ENCODE measurements at regions not wholly inside any gene's neighbourhood (a gene's known extent, or its start where the extent isn't known, plus 50 kb on each side); places are given as distances from the start of the nearest gene placed in this dataset.

DNA sequence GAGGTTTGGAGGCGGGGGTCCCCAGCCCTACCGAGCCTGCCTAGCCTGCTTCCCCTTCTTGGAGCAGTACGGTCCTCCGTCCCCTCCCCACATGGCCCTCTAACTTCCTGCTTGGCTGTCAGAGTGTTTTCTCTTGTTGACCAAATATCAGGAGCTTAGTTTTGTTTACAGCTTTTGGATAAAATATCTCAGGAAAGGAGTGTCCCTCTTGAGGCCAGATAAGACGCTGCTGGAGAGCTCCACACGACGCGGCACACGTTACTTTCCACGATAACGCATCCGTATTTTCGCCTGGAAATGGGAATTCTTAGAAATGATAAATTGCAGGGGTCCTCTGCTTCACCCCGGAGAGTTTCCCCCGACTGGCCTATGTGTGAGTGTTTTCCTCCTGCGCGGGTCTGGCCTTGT, 182.9 kb downstream of the MAF start:
- intact Hi-C loops (cut with micrococcal nuclease; ENCODE audit: unreplicated experiment): no loop called here
- no peaks in the 10 kb centered on the region; the same call in 1 of the 2 replicates for H3K27me3 ChIP-seq (ENCODE audit: control insufficient read depth, insufficient read depth, low read length)
- BruUV-seq (replicated peaks): no TSS peak
- H3K4me1 ChIP-seq (ENCODE audit: control insufficient read depth, insufficient read depth, low read length): no peaks in the 10 kb centered on the region
- H3K27ac ChIP-seq (ENCODE audit: low read length): no peak overlapping the region
- no peaks in the 10 kb centered on the region for H3K9me3 ChIP-seq (ENCODE audit: control insufficient read depth, insufficient read depth, low read depth, low read length)
- ATAC-seq (no peak), DNase-seq (ENCODE audit: low read depth, low spot score) (no peak)
- in situ Hi-C loops (cut with HindIII; ENCODE audit: low pct_unique_long_range_greater_than_20kb, low sequenced_read_pairs): no loop called here
- ChIA-PET CTCF (no interaction called here), POLR2A (no interaction called here)
- H3K36me3 ChIP-seq (ENCODE audit: control insufficient read depth, insufficient read depth, low read length): no peaks in the 10 kb centered on the region
- no peak overlapping the region for H3K4me3 ChIP-seq (ENCODE audit: low read depth in 2 of 2, low read length in 2 of 2)
- TF ChIP-seq REST (IDR thresholded peaks at IDR 0.05; ENCODE audit: insufficient read depth in 1 of 2, low read depth in 2 of 2, low read length in 1 of 2) (no peak), TCF7L2 (IDR thresholded peaks at IDR 0.05; ENCODE audit: low read depth, low read length) (no peak), POLR2AphosphoS5 (IDR thresholded peaks at IDR 0.05; ENCODE audit: low read depth, low read length) (no peak), SIN3A (IDR thresholded peaks at IDR 0.05; ENCODE audit: borderline replicate concordance, insufficient read depth, low read depth, low read length) (no peak)
- TF ChIP-seq, protein P1, sequence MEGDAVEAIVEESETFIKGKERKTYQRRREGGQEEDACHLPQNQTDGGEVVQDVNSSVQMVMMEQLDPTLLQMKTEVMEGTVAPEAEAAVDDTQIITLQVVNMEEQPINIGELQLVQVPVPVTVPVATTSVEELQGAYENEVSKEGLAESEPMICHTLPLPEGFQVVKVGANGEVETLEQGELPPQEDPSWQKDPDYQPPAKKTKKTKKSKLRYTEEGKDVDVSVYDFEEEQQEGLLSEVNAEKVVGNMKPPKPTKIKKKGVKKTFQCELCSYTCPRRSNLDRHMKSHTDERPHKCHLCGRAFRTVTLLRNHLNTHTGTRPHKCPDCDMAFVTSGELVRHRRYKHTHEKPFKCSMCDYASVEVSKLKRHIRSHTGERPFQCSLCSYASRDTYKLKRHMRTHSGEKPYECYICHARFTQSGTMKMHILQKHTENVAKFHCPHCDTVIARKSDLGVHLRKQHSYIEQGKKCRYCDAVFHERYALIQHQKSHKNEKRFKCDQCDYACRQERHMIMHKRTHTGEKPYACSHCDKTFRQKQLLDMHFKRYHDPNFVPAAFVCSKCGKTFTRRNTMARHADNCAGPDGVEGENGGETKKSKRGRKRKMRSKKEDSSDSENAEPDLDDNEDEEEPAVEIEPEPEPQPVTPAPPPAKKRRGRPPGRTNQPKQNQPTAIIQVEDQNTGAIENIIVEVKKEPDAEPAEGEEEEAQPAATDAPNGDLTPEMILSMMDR (IDR thresholded peaks at IDR 0.05): no peak

DNA sequence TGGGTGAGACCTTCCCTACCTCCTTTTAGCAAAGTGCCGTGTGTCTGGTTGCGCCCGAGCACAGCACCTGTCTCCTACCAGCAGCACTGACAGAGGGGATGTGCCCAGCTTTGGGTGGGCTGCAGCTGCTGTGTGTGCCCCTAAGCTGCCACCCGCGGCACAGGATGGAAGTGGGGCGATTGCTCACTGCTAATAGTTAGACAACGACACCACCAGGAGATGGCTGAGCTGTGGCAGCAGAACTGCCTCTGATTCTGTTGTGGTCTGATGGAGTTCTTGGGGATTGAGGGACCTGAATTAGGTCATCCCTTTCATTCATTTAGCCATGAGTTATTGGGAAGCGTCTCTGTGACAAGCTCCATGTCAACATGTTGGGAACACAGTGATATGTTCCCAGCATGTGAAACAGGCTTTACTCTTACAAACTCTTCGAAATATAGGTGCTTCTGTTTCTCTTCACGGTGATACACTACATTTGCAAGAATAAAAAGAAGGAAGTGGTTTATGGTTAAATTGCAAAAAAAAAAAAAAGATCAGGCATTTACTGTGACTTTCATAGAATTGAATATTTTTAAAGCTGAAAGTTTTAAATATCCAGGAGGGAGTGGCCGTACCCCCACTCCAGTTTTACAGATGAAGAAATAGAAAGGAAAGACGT, 184.4 kb downstream of the MAF start:
- no TSS peak for BruUV-seq (replicated peaks)
- CTCF ChIA-PET: no interaction called here
- no peak for ATAC-seq
- no peaks in the 10 kb centered on the region for H3K4me1 ChIP-seq (ENCODE audit: control insufficient read depth, insufficient read depth, low read length)
- in situ Hi-C loops (cut with HindIII; ENCODE audit: low pct_unique_long_range_greater_than_20kb, low sequenced_read_pairs) (no loop called here), intact Hi-C loops (cut with micrococcal nuclease; ENCODE audit: unreplicated experiment) (no loop called here)
- no peaks in the 10 kb centered on the region; the same call in 1 of the 2 replicates for H3K27me3 ChIP-seq (ENCODE audit: control insufficient read depth, insufficient read depth, low read length)
- H3K27ac ChIP-seq (ENCODE audit: low read length): no peak overlapping the region
- TF ChIP-seq SIN3A (IDR thresholded peaks at IDR 0.05; ENCODE audit: borderline replicate concordance, insufficient read depth, low read depth, low read length) (no peak), TCF7L2 (IDR thresholded peaks at IDR 0.05; ENCODE audit: low read depth, low read length) (no peak), REST (IDR thresholded peaks at IDR 0.05; ENCODE audit: insufficient read depth in 1 of 2, low read depth in 2 of 2, low read length in 1 of 2) (no peak), POLR2AphosphoS5 (IDR thresholded peaks at IDR 0.05; ENCODE audit: low read depth, low read length) (no peak)
- TF ChIP-seq, protein P1 (IDR thresholded peaks at IDR 0.05): no peak
- no peaks in the 10 kb centered on the region for H3K36me3 ChIP-seq (ENCODE audit: control insufficient read depth, insufficient read depth, low read length)
- POLR2A ChIA-PET: no interaction called here
- H3K4me3 ChIP-seq (ENCODE audit: low read depth in 2 of 2, low read length in 2 of 2): no peak overlapping the region
- H3K9me3 ChIP-seq (ENCODE audit: control insufficient read depth, insufficient read depth, low read depth, low read length): no peaks in the 10 kb centered on the region
- no peak for DNase-seq (ENCODE audit: low read depth, low spot score)
